ENCODE measurements at regions not wholly inside any gene's neighbourhood (a gene's known extent, or its start where the extent isn't known, plus 50 kb on each side); places are given as distances from the start of the nearest gene placed in this dataset.

DNA sequence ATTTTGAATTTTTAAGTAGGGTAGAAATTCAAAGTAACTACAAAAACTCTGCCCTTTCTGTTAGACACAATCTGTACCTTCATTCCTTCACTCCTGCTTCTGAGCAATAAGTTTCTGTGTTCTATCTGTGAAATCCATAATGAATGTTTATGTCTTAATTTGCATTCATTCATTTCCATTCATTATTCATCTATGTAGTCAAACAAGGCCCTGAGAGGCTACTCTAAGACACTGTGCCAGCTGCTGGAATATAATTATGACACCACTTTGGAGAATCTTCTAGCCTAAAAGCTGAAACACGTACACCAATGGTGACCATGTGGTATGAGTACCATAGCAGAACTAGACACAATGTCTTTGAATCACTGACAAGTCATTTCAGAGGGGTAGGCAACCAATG, 199.9 kb upstream of the FAR2 start:
- TF ChIP-seq, protein P1, sequence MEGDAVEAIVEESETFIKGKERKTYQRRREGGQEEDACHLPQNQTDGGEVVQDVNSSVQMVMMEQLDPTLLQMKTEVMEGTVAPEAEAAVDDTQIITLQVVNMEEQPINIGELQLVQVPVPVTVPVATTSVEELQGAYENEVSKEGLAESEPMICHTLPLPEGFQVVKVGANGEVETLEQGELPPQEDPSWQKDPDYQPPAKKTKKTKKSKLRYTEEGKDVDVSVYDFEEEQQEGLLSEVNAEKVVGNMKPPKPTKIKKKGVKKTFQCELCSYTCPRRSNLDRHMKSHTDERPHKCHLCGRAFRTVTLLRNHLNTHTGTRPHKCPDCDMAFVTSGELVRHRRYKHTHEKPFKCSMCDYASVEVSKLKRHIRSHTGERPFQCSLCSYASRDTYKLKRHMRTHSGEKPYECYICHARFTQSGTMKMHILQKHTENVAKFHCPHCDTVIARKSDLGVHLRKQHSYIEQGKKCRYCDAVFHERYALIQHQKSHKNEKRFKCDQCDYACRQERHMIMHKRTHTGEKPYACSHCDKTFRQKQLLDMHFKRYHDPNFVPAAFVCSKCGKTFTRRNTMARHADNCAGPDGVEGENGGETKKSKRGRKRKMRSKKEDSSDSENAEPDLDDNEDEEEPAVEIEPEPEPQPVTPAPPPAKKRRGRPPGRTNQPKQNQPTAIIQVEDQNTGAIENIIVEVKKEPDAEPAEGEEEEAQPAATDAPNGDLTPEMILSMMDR (tag by site-specific recombination; IDR thresholded peaks at IDR 0.05), result no peak
- TF ChIP-seq BCL11B (tag by site-specific recombination; IDR thresholded peaks at IDR 0.05; ENCODE audit: low read depth) (no peak), ZNF555 (tag by site-specific recombination; conservative IDR thresholded peaks at IDR 0.05) (no peak), ZNF274 (IDR thresholded peaks at IDR 0.05; ENCODE audit: low read length) (no peak), ZNF274 (tag by site-specific recombination; IDR thresholded peaks at IDR 0.05; ENCODE audit: borderline replicate concordance) (no peak), ZBTB7A (tag by site-specific recombination; IDR thresholded peaks at IDR 0.05; ENCODE audit: low read depth) (no peak), ZFP41 (tag by site-specific recombination; IDR thresholded peaks at IDR 0.05; ENCODE audit: borderline replicate concordance) (no peak), ZNF585B (tag by site-specific recombination; IDR thresholded peaks at IDR 0.05) (no peak), ZNF157 (tag by site-specific recombination; IDR thresholded peaks at IDR 0.05) (no peak), ZNF514 (tag by site-specific recombination; IDR thresholded peaks at IDR 0.05) (no peak), TCF7L2 (IDR thresholded peaks at IDR 0.05; ENCODE audit: borderline replicate concordance, low read depth, low read length) (no peak)

Measured in HEK293 (cell line).